Neural cell (in vitro differentiated cells): ENCODE measurements at regions not wholly inside any gene's neighbourhood (a gene's known extent, or its start where the extent isn't known, plus 50 kb on each side); places are given as distances from the start of the nearest gene placed in this dataset.

Experiments
- CTCF ChIP-seq: fragments of 450-650 bp; IDR thresholded peaks from 2 replicates; pipeline ENCODE4 v1.5.1; 2014; ENCODE audit warnings: antibody characterized with exemption, mild to moderate bottlenecking, moderate library complexity; ENCODE audit not compliant: poor library complexity, severe bottlenecking
- POLR2AphosphoS5 ChIP-seq: IDR thresholded peaks from 2 replicates; pipeline ENCODE4 v1.6.1; 2012
- REST ChIP-seq: IDR thresholded peaks from 2 replicates; pipeline ENCODE4 v1.6.1; 2012; ENCODE audit warnings: borderline replicate concordance
- SMC3 ChIP-seq: fragments of 450-650 bp; conservative IDR thresholded peaks from 2 replicates; pipeline ENCODE4 v1.6.1; 2014; ENCODE audit warnings: antibody characterized with exemption, mild to moderate bottlenecking, moderate library complexity; ENCODE audit not compliant: poor library complexity
- TAF1 ChIP-seq: IDR thresholded peaks from 2 replicates; pipeline ENCODE4 v1.6.1; 2012; ENCODE audit warnings: low read depth

GRCh38 chr11:134532131-134532920 lies 120.3 kb upstream of the B3GAT1 start:
- TF ChIP-seq CTCF (no peak), SMC3 (no peak), POLR2AphosphoS5 (no peak), TAF1 (no peak), REST (no peak)
